Activated CD4-positive, alpha-beta memory T cell treated with anti-CD3 and anti-CD28 coated beads, Interleukin-2, amount 10 ng/mL, durations not matched to agents 7 days and 5 days (primary cell): ENCODE measurements at regions not wholly inside any gene's neighbourhood (a gene's known extent, or its start where the extent isn't known, plus 50 kb on each side); places are given as distances from the start of the nearest gene placed in this dataset.
"Not testable (repeated sequence)": the region's sequence is repeated elsewhere in the genome, so short reads cannot be mapped to it uniquely, and the experiment has no call there.

Source experiments
- CTCF ChIA-PET: fragments of 350-600 bp; sonication (Branson Sonifier 250); formaldehyde crosslinking; loops from one replicate; lab custom pipeline; 2021; ENCODE audit warnings: antibody characterized with exemption, inconsistent platforms; lab: Charles Lee
- POLR2A ChIA-PET: fragments of 350-600 bp; sonication (Branson Sonifier 250); formaldehyde crosslinking; loops from one replicate; lab custom pipeline; 2021; ENCODE audit warnings: antibody characterized with exemption; lab: Charles Lee
- DNase-seq: peaks from one replicate; pipeline ENCODE4 v3.0.0-alpha.2; 2020
- H3K27ac Mint-ChIP-seq: one replicate; pipeline ENCODE4 v1.8.0; 2021; ENCODE audit warnings: mild to moderate bottlenecking, mixed read lengths
- H3K27me3 Mint-ChIP-seq: one replicate; pipeline ENCODE4 v1.8.0; 2021; ENCODE audit warnings: mixed read lengths
- H3K36me3 Mint-ChIP-seq: one replicate; pipeline ENCODE4 v1.8.0; 2021; ENCODE audit warnings: low read depth, mixed read lengths
- H3K4me1 Mint-ChIP-seq: one replicate; pipeline ENCODE4 v1.8.0; 2021; ENCODE audit warnings: mixed read lengths
- H3K4me3 Mint-ChIP-seq: one replicate; pipeline ENCODE4 v1.8.0; 2021; ENCODE audit warnings: mild to moderate bottlenecking, mixed read lengths
- H3K9me3 Mint-ChIP-seq: one replicate; pipeline ENCODE4 v1.8.0; 2021; ENCODE audit warnings: mixed read lengths

DNA sequence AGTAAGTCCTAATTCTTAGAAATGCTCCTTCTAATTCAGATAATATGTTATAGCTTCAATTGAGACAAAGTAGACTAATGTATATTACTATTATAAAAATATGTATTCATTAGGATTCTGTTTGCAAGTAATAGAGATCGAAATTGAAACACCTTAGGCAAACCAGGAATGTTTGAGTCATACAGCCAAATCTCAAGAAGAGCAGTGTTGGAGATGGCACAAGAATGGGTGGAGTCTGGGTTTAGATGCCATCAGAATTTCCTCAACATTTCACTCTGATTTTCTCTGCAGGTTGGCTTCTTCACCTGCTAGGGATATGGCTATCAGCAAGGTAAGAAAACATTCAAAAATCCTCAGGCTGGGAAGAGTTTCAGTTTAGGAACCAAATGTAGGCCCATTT, 405.4 kb downstream of the CCDC85A start:
- Mint-ChIP-seq H3K4me1 (no peaks in the 10 kb centered on the region), H3K9me3 (peaks cover 2% of the 10 kb centered on the region), H3K27ac (no peak overlapping the region), H3K36me3 (no peaks in the 10 kb centered on the region), H3K27me3 (no peaks in the 10 kb centered on the region), H3K4me3 (no peak overlapping the region)
- ChIA-PET POLR2A (no interaction called here), CTCF (no interaction called here)
- no peak for DNase-seq

DNA sequence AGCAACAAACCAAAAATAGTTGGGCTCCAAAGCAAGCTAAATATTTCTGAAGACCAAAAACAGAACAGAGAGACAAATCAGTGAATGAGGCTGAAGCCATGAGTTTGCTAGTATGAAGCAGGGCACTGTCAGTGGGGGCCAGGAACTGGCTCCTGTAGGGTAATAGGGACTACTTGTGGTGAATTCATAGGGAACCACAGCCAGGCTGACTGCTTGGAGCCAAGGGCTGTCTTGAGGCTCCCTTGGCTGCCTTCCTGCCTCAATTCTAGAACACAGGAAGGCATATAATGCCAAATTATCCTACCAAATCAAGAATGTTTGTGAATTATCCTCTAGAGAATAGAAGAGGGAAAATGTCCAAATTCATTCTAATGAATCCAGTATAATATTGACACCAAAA, 406.0 kb downstream of the CCDC85A start:
- H3K4me3 Mint-ChIP-seq, result no peak overlapping the region
- H3K9me3 Mint-ChIP-seq, result peaks cover 2% of the 10 kb centered on the region
- H3K27ac Mint-ChIP-seq, result no peak overlapping the region
- no peaks in the 10 kb centered on the region for H3K4me1 Mint-ChIP-seq
- CTCF ChIA-PET, result no interaction called here
- no peaks in the 10 kb centered on the region for H3K36me3 Mint-ChIP-seq
- H3K27me3 Mint-ChIP-seq, result no peaks in the 10 kb centered on the region
- POLR2A ChIA-PET, result no interaction called here
- no peak for DNase-seq

DNA sequence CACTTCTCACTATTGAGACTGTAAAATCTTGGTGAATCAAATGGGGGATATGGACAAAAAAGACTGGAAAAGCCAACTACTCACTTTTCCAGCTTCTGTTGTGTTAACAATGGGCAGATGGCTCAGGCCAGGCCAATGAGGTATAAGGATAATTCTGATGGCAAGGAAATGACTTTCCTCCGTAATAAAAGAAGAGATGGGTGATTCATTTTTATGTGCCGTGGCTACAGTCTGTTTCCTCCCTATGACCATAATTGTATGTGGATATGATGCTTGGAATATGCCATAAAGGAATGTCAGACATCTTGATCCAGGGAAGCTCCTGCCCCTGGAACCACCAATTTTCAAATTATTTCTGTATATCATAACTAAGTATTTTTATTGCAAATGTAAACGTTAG, 406.8 kb downstream of the CCDC85A start:
- Mint-ChIP-seq H3K36me3 (no peaks in the 10 kb centered on the region), H3K4me1 (no peaks in the 10 kb centered on the region), H3K4me3 (no peak overlapping the region), H3K27me3 (no peaks in the 10 kb centered on the region), H3K27ac (no peak overlapping the region), H3K9me3 (peaks cover 2% of the 10 kb centered on the region)
- no peak for DNase-seq
- CTCF ChIA-PET, result no interaction called here
- POLR2A ChIA-PET, result no interaction called here

DNA sequence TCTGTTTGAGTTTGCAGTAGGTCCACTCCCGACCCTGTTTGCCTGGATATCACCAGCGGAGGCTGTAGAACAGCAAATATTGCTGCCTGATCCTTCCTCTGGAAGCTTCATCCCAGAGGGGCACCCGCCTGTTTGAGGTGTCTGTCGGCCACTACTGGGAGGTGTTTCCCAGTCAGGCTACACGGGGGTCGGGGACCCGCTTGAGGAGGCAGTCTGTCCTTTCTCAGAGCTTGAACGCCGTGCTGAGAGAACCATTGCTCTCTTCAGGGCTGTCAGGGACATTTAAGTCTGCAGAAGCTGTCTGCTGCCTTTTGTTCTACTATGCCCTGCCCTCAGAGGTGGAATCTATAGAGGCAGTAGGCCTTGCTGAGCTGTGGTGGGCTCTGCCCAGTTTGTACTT, 422.3 kb downstream of the CCDC85A start:
- H3K27ac Mint-ChIP-seq, H3K36me3 Mint-ChIP-seq, H3K4me1 Mint-ChIP-seq, H3K9me3 Mint-ChIP-seq, H3K27me3 Mint-ChIP-seq, POLR2A ChIA-PET, H3K4me3 Mint-ChIP-seq, DNase-seq: not testable (repeated sequence)
- CTCF ChIA-PET, result interaction anchor here (0.6 kb wide), 1 partner anchor 146 kb away, joined by 5 read pairs; no protein-coding TSS in a partner anchor

DNA sequence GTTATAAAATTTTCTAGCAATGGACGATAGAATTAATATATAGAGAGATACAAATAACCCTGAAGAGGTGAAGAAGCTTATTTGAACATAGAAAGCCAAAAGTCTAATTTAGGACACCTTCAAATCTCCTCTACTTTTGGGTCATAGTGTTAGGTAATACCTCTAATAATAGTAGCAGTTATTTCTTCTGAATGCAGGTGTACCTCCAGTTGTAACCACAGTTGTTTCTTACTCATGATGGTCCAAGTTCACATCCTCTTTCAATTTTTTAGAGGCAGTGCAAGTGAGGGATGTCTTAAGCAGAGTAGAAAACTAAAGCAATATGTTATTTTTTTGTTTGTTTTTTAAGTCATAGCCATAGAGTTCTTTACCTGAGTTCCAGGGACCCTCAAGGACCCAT, 429.5 kb downstream of the CCDC85A start:
- Mint-ChIP-seq H3K27me3 (no peaks in the 10 kb centered on the region), H3K9me3 (no peaks in the 10 kb centered on the region), H3K4me1 (no peaks in the 10 kb centered on the region), H3K4me3 (no peak overlapping the region), H3K36me3 (no peaks in the 10 kb centered on the region), H3K27ac (no peak overlapping the region)
- CTCF ChIA-PET, result no interaction called here
- no peak for DNase-seq
- POLR2A ChIA-PET, result no interaction called here

DNA sequence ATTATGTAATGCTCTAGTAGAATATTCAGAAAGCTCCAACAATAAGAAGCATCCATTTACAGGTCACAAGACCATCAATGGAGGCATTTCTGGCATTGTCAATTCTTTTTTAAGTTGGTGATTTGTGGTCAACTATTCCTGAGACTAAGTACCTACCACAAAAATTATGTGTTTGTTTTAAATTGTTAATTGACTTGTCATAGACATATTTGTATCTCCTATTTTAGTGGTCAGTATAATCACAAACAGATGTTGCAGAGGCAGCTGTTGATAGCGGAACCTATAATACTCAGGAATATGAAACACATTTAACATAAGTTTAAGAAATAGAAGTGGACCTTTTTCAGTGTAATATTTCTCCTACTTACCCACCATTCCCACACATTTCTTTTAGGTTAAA, 430.1 kb downstream of the CCDC85A start:
- H3K4me1 Mint-ChIP-seq, result no peaks in the 10 kb centered on the region
- H3K4me3 Mint-ChIP-seq, result no peak overlapping the region
- no peak overlapping the region for H3K27ac Mint-ChIP-seq
- no peaks in the 10 kb centered on the region for H3K27me3 Mint-ChIP-seq
- no peaks in the 10 kb centered on the region for H3K36me3 Mint-ChIP-seq
- ChIA-PET POLR2A (no interaction called here), CTCF (no interaction called here)
- H3K9me3 Mint-ChIP-seq, result peaks cover 2% of the 10 kb centered on the region
- DNase-seq, result no peak

DNA sequence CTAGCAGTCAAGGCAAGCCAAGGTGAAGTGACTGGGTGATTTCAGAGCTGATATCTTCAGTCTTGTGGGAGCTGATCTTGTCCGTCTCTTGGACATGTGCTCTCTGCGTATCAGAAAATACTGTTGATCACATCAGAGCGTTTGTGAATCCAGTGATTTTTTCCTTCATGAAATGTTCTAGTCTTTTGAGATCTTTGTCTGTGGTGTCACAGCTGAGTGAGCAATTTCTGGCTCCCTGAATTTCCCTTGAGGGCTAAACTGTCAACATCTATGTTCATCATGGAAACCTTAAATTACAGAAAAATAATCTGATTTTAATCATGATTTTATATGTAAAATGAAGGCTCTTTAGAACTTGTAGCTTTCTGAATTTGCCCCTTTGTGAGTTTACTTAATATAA, 432.0 kb downstream of the CCDC85A start:
- Mint-ChIP-seq H3K4me1 (no peaks in the 10 kb centered on the region), H3K4me3 (no peak overlapping the region), H3K36me3 (no peaks in the 10 kb centered on the region), H3K27ac (no peak overlapping the region), H3K27me3 (no peaks in the 10 kb centered on the region), H3K9me3 (peaks cover 5% of the 10 kb centered on the region)
- DNase-seq, result no peak
- CTCF ChIA-PET, result no interaction called here
- POLR2A ChIA-PET, result no interaction called here

DNA sequence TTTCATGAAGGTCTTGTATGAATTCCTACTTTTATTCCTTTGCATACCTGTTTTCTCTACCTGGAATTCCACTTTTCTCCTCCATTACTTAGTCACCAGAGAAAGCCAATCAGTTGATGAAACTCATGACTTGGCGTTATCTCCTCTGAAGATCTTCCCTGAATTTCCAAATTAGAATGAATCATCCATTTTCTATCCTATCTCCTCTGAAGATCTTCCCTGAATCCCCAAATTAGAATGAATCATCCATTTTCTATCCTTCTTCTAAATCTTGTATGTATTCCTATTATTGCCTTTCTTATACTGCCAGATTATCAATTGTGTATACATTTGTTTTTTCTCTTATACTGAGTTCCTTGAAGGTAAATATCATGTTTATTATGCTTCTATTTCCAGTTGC, 440.4 kb downstream of the CCDC85A start:
- no peak for DNase-seq
- no peak overlapping the region for H3K27ac Mint-ChIP-seq
- CTCF ChIA-PET, result no interaction called here
- H3K27me3 Mint-ChIP-seq, result no peaks in the 10 kb centered on the region
- no peaks in the 10 kb centered on the region for H3K4me1 Mint-ChIP-seq
- H3K4me3 Mint-ChIP-seq, result no peak overlapping the region
- peaks cover 20% of the 10 kb centered on the region for H3K9me3 Mint-ChIP-seq
- H3K36me3 Mint-ChIP-seq, result no peaks in the 10 kb centered on the region
- POLR2A ChIA-PET, result no interaction called here

DNA sequence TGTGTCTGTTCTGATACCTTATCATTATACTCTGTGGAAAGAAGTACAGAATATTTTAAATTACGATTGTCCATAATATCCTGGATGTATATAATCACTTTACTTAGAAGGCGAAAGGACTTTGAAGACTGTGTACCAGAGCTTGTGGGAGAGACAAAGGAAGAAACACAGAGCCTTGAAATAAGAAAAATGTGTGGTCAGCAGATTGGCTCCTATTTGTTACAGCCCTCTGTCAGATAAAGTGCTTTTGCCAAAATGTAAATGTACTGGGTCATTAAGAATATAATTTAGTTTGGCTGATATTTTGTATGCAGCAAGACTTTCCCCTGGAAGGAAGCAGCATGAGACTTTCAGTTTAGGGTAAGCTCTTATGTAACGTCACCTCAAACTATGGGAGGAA, 443.1 kb downstream of the CCDC85A start:
- POLR2A ChIA-PET, result no interaction called here
- H3K27ac Mint-ChIP-seq, result no peak overlapping the region
- DNase-seq, result no peak
- no peak overlapping the region for H3K4me3 Mint-ChIP-seq
- H3K36me3 Mint-ChIP-seq, result no peaks in the 10 kb centered on the region
- CTCF ChIA-PET, result interaction anchor here (0.6 kb wide), 1 partner anchor 11 kb away, joined by 4 read pairs; no protein-coding TSS in a partner anchor
- H3K4me1 Mint-ChIP-seq, result no peaks in the 10 kb centered on the region
- peaks cover 12% of the 10 kb centered on the region for H3K9me3 Mint-ChIP-seq
- H3K27me3 Mint-ChIP-seq, result no peaks in the 10 kb centered on the region

DNA sequence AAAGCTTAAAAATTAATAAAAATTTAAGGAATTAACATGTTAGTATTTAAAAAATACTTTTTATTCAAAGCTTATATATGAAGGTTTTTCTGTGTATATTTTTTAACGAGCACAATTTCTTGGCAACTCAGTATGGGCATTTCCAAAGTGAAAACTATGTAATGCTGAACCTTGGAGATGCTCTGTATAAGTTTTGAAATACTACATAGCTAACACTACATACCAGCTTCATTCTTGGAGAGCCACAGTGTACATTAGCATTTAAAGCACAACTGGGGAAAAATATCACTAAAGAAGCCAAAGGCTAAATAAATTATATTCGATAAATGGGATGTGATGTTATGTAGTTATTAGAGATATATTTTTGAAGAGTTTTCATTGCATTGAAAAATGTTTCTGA, 446.5 kb downstream of the CCDC85A start:
- CTCF ChIA-PET, result no interaction called here
- POLR2A ChIA-PET, result no interaction called here
- H3K9me3 Mint-ChIP-seq, result peaks cover 9% of the 10 kb centered on the region

DNA sequence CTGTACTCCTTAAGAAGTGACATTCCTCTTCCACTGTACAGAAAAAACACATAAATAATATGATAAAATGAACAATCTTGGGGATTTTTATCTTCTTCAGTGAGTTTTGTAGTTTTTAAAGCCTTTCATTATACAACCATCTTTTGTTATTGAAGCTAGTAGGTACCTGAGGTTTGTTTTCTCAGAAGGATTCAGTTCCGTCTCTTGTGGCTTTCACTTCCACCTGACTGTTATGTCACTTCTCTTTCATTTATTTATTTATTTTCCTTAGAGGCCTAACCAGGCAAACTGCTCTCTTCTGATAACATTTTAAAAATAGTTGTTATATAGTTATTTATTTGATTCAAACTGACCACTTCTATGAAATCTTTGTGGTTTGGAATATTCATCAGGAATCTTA, 464.2 kb downstream of the CCDC85A start:
- POLR2A ChIA-PET, result no interaction called here
- DNase-seq, result no peak
- Mint-ChIP-seq H3K4me1 (no peaks in the 10 kb centered on the region), H3K4me3 (no peak overlapping the region), H3K36me3 (no peaks in the 10 kb centered on the region), H3K9me3 (peaks cover 3% of the 10 kb centered on the region), H3K27ac (no peak overlapping the region), H3K27me3 (no peaks in the 10 kb centered on the region)
- CTCF ChIA-PET, result no interaction called here

More for the DNA sequence above, 446.5 kb downstream of the CCDC85A start:
- Mint-ChIP-seq H3K36me3 (no peaks in the 10 kb centered on the region), H3K4me3 (no peak overlapping the region), H3K27me3 (no peaks in the 10 kb centered on the region), H3K27ac (no peak overlapping the region), H3K4me1 (no peaks in the 10 kb centered on the region)
- DNase-seq, result no peak

DNA sequence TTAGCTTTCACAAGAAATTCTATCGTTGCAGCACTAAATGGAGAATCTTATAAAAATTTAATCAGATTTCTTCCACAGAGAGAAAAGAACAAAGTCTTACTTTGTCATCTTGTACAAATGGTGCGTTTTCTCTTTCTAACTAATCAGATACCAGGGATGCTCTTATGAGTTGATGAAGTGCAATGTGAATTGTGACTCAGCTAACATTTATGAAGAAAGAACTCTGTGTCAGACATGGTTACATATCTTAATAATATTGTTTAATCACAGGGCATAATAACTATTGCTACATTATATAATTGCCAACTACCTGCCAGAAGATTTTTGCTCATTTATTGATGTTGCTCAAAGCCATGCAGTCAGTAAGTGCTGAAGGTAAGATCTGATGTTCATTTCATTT, 465.0 kb downstream of the CCDC85A start:
- no peak overlapping the region for H3K27ac Mint-ChIP-seq
- CTCF ChIA-PET, result no interaction called here
- POLR2A ChIA-PET, result no interaction called here
- no peaks in the 10 kb centered on the region for H3K36me3 Mint-ChIP-seq
- H3K4me1 Mint-ChIP-seq, result no peaks in the 10 kb centered on the region
- H3K9me3 Mint-ChIP-seq, result peaks cover 3% of the 10 kb centered on the region
- no peaks in the 10 kb centered on the region for H3K27me3 Mint-ChIP-seq
- no peak overlapping the region for H3K4me3 Mint-ChIP-seq
- no peak for DNase-seq

DNA sequence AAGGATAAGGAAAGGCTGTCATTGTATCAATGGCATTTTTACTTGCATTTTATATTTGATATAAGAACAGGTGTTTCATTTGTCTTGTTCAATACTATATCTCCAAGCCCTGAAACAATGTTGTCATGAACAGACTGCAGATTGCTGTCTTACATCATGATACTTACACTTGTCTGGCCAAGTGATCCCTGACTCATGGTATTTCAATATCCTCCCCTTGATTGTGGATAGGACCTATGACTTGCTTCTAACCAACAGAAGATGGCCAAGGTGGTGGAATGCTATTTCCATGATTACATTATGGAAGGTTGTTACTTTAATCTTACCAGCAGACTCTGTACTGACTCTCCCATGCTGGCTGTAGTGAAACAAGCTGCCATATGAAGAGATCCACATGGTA, 471.1 kb downstream of the CCDC85A start:
- ChIA-PET CTCF (no interaction called here), POLR2A (no interaction called here)
- Mint-ChIP-seq H3K36me3 (no peaks in the 10 kb centered on the region), H3K4me3 (no peak overlapping the region), H3K27me3 (no peaks in the 10 kb centered on the region), H3K9me3 (peaks cover 3% of the 10 kb centered on the region), H3K27ac (no peak overlapping the region), H3K4me1 (no peaks in the 10 kb centered on the region)
- no peak for DNase-seq

DNA sequence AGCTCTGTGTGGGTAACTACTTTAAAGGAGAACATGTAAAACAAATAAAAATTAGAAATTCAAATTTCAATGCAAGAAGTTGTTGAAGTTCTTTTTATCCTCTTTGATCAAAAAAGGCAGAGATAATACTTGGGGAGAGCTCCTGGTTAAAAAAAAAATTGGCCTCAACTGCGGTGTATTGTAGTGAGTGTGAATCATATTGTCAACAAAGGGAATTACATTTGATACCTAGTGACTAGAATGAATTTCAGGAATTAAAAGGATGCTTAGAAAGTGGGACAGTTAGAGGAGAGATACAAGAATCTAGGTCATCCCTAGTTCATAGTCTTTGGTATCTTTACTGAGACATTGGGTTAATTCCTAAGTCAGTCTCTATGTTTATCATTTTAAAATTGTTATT, 473.0 kb downstream of the CCDC85A start:
- CTCF ChIA-PET, result no interaction called here
- H3K4me1 Mint-ChIP-seq, result no peaks in the 10 kb centered on the region
- H3K4me3 Mint-ChIP-seq, result no peak overlapping the region
- no peaks in the 10 kb centered on the region for H3K27me3 Mint-ChIP-seq
- no peak overlapping the region for H3K27ac Mint-ChIP-seq
- DNase-seq, result no peak
- peaks cover 3% of the 10 kb centered on the region for H3K9me3 Mint-ChIP-seq
- H3K36me3 Mint-ChIP-seq, result no peaks in the 10 kb centered on the region
- POLR2A ChIA-PET, result no interaction called here

DNA sequence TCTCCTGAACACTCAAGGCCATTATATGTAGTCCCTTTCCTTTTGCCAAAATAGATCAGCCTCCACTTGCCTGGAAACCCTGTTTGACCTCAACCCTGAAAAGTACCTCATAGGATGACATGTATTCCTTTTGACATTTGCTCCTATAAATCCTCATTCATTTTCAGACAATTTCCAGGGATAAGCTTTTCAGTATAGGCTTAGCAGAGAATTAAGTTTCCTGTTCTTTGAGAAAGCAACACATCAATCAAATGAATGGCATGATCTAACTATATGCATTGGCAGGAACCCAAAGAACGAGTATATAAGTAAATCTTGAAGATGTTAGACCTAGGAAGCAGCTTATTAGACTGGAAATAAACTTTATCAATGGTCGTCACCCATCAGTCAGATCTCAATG, 483.0 kb downstream of the CCDC85A start:
- H3K27ac Mint-ChIP-seq, result no peak overlapping the region
- ChIA-PET POLR2A (no interaction called here), CTCF (no interaction called here)
- no peaks in the 10 kb centered on the region for H3K4me1 Mint-ChIP-seq
- H3K4me3 Mint-ChIP-seq, result no peak overlapping the region
- no peak for DNase-seq
- peaks cover 4% of the 10 kb centered on the region for H3K9me3 Mint-ChIP-seq
- H3K36me3 Mint-ChIP-seq, result no peaks in the 10 kb centered on the region
- no peaks in the 10 kb centered on the region for H3K27me3 Mint-ChIP-seq
